Endodermal cell (in vitro differentiated cells): ENCODE measurements at regions not wholly inside any gene's neighbourhood (a gene's known extent, or its start where the extent isn't known, plus 50 kb on each side); places are given as distances from the start of the nearest gene placed in this dataset.

Experiments used
- DNase-seq: peaks from one replicate; pipeline ENCODE4 v3.0.0-alpha.2; 2017
- H3K27ac ChIP-seq: 2 replicates; pipeline ENCODE4 v1.5.1; 2013; ENCODE audit warnings: mild to moderate bottlenecking, low read depth, low read length, moderate library complexity
- H3K27me3 ChIP-seq: 2 replicates; pipeline ENCODE4 v1.6.1; 2013; ENCODE audit warnings: mild to moderate bottlenecking, low read length, moderate library complexity; ENCODE audit not compliant: insufficient read depth, control insufficient read depth, poor library complexity, severe bottlenecking
- H3K36me3 ChIP-seq: 2 replicates; pipeline ENCODE4 v1.7.0; 2013; ENCODE audit warnings: mild to moderate bottlenecking, low read length, moderate library complexity; ENCODE audit not compliant: control insufficient read depth, insufficient read depth
- H3K4me1 ChIP-seq: one replicate; pipeline ENCODE4 v1.7.0; 2013; ENCODE audit warnings: low read length; ENCODE audit not compliant: control insufficient read depth, insufficient read depth
- H3K4me3 ChIP-seq: 2 replicates; pipeline ENCODE4 v1.5.1; 2013; ENCODE audit warnings: mild to moderate bottlenecking, low read length, moderate library complexity
- H3K9ac ChIP-seq: 2 replicates; pipeline ENCODE4 v1.6.1; 2013; ENCODE audit warnings: mild to moderate bottlenecking, low read length, moderate library complexity; ENCODE audit not compliant: poor library complexity, severe bottlenecking; ENCODE audit errors: extremely low read depth
- H3K9me3 ChIP-seq: 2 replicates; pipeline ENCODE4 v1.6.1; 2013; ENCODE audit warnings: mild to moderate bottlenecking, low read length, moderate library complexity; ENCODE audit not compliant: control insufficient read depth
- H3K27ac Mint-ChIP-seq: 2 replicates; pipeline ENCODE4 v1.8.0; 2020; ENCODE audit warnings: mixed read lengths
- H3K27me3 Mint-ChIP-seq: 2 replicates; pipeline ENCODE4 v1.8.0; 2021; ENCODE audit warnings: mild to moderate bottlenecking, mixed read lengths; ENCODE audit not compliant: insufficient read depth
- H3K36me3 Mint-ChIP-seq: 2 replicates; pipeline ENCODE4 v1.8.0; 2020; ENCODE audit warnings: low read depth, mixed read lengths
- H3K4me1 Mint-ChIP-seq: 2 replicates; pipeline ENCODE4 v1.8.0; 2020; ENCODE audit warnings: mixed read lengths
- H3K4me3 Mint-ChIP-seq: 2 replicates; pipeline ENCODE4 v1.8.0; 2020; ENCODE audit warnings: mild to moderate bottlenecking, moderate library complexity, mixed read lengths
- H3K9me3 Mint-ChIP-seq: 2 replicates; pipeline ENCODE4 v1.8.0; 2020; ENCODE audit warnings: mild to moderate bottlenecking, mixed read lengths
- CTCF ChIP-seq: fragments of 200-600 bp; sonication (generic); conservative IDR thresholded peaks from 2 replicates; pipeline ENCODE4 v1.5.0; 2021; ENCODE audit warnings: antibody characterized with exemption, mild to moderate bottlenecking
- WGBS, 2 experiments: methylation state at CpG; one replicate each; pipeline versions ENCODE4 v1.1.5 to v1.1.7; 2013; ENCODE audit warnings: missing lambda C conversion rate in 2 of 2, mixed read lengths in 1 of 2; ENCODE audit not compliant: insufficient coverage in 1 of 2, insufficient read length in 1 of 2; 5-methylcytosine and 5-hydroxymethylcytosine counted together

- DNase-seq, result no peak
- Mint-ChIP-seq H3K27me3 (no peaks in the 10 kb centered on the region), H3K9me3 (peaks cover 44% of the 10 kb centered on the region), H3K36me3 (no peaks in the 10 kb centered on the region), H3K27ac (no peak overlapping the region), H3K4me1 (no peaks in the 10 kb centered on the region), H3K4me3 (no peak overlapping the region)
- Histone ChIP-seq H3K4me1 (no peaks in the 10 kb centered on the region), H3K9ac (no peak overlapping the region), H3K36me3 (no peaks in the 10 kb centered on the region), H3K9me3 (peaks cover 36% of the 10 kb centered on the region), H3K4me3 (no peak overlapping the region), H3K27ac (no peak overlapping the region), H3K27me3 (no peaks in the 10 kb centered on the region)
- TF ChIP-seq CTCF, result no peak
- 80 to 81% methylated on average over 1 to 2 of the region's 3 CpGs for WGBS, 2 experiments
These were observed 424.3 kb downstream of the SLITRK2 start for GRCh38 chrX:146241902-146242301.

- no peak for DNase-seq
- Histone ChIP-seq H3K9me3 (peaks cover 44% of the 10 kb centered on the region), H3K36me3 (no peaks in the 10 kb centered on the region), H3K27me3 (no peaks in the 10 kb centered on the region), H3K4me1 (no peaks in the 10 kb centered on the region), H3K9ac (no peak overlapping the region), H3K27ac (no peak overlapping the region), H3K4me3 (no peak overlapping the region)
- Mint-ChIP-seq H3K27ac (no peak overlapping the region), H3K27me3 (no peaks in the 10 kb centered on the region), H3K9me3 (peaks cover 54% of the 10 kb centered on the region), H3K36me3 (no peaks in the 10 kb centered on the region), H3K4me1 (no peaks in the 10 kb centered on the region), H3K4me3 (no peak overlapping the region)
- TF ChIP-seq CTCF, result no peak
- 50 to 78% methylated on average over 1 to 3 of the region's 3 CpGs for WGBS, 2 experiments
These were observed 425.4 kb downstream of the SLITRK2 start for GRCh38 chrX:146243041-146243440.

- Mint-ChIP-seq H3K4me3 (no peak overlapping the region), H3K27ac (no peak overlapping the region), H3K9me3 (peaks cover 44% of the 10 kb centered on the region), H3K4me1 (no peaks in the 10 kb centered on the region), H3K36me3 (no peaks in the 10 kb centered on the region), H3K27me3 (no peaks in the 10 kb centered on the region)
- DNase-seq, result no peak
- peaks cover 17% of the 10 kb centered on the region for H3K9me3 ChIP-seq
- WGBS, 2 experiments, result 53% methylated on average over 3 of the region's 18 CpGs; no CpG with 5 or more reads in 1 of the 2 experiments
- no peak overlapping the region for H3K27ac ChIP-seq
- H3K27me3 ChIP-seq, result no peaks in the 10 kb centered on the region
- TF ChIP-seq CTCF, result no peak
- H3K9ac ChIP-seq, result no peak overlapping the region
- no peak overlapping the region for H3K4me3 ChIP-seq
- H3K36me3 ChIP-seq, result no peaks in the 10 kb centered on the region
- no peaks in the 10 kb centered on the region for H3K4me1 ChIP-seq
These were observed 441.6 kb downstream of the SLITRK2 start for GRCh38 chrX:146259207-146259606.
